Adrenal gland (tissue), 5 donors: ENCODE measurements at regions not wholly inside any gene's neighbourhood (a gene's known extent, or its start where the extent isn't known, plus 50 kb on each side); places are given as distances from the start of the nearest gene placed in this dataset.

ENCODE experiments used
- CTCF ChIP-seq, 6 experiments: fragments of 450-650 bp in 4 of 6; fragments of 200-600 bp in 2 of 6; sonication (generic) in 1 of 6; IDR thresholded peaks; 1 replicate in 5 of 6; 2 replicates in 1 of 6; pipeline versions ENCODE4 v1.5.1 to v1.8.0; 2016 to 2021; ENCODE audit warnings: antibody characterized with exemption in 6 of 6, mild to moderate bottlenecking in 2 of 6, moderate library complexity in 1 of 6
- POLR2A ChIP-seq, 2 donors: fragments of 450-650 bp; IDR thresholded peaks; one replicate each; pipeline ENCODE4 v1.6.1; 2017; ENCODE audit warnings: antibody characterized with exemption in 2 of 2, mild to moderate bottlenecking in 2 of 2, moderate library complexity in 1 of 2
- donor health status: DM: no; HTN: no; CAD: no.

DNA sequence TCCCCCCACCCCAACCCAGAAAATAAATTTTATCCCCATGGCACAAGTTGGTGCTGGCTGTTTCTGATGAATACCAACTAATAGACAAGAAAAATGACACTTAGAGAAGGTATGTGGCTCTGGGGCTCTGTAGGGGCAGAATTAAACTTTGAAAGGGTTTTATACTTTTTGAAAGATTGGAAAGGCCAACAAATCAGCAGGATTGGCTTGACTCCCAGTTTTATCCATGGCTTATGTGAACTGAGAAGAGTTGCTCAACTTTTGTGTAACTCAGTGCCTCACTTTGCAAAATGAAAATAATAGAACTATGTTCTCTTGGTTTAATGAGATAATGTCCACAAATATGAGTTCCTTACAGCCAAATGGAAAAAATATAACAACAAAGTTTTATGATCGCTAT lies 288.9 kb upstream of the KIF2A start:
- TF ChIP-seq CTCF (IDR thresholded peaks at IDR 0.05), result no peak
- no peak for TF ChIP-seq POLR2A (IDR thresholded peaks at IDR 0.05)
